IMR-90 (cell line): ENCODE measurements at regions not wholly inside any gene's neighbourhood (a gene's known extent, or its start where the extent isn't known, plus 50 kb on each side); places are given as distances from the start of the nearest gene placed in this dataset.

Source experiments
- ATAC-seq: fragments of 200-7000 bp; cut with Tn5 transposase; 2 replicates; pipeline ENCODE4 v1.9.1; 2020; ENCODE audit warnings: low read depth, mild to moderate bottlenecking, moderate library complexity
- BruUV-seq: library from RNA; stranded (reverse); fragments of 400-500 nt; replicated peaks from 2 replicates; lab custom pipeline; 2021; lab: Mats Ljungman, UMichigan
- CTCF ChIA-PET: fragments of 300-600 bp; formaldehyde crosslinking; extraction: SDS; loops from one replicate; lab custom pipeline; 2021; ENCODE audit warnings: antibody characterized with exemption; lab: Yijun Ruan, JAX
- POLR2A ChIA-PET: fragments of 300-600 bp; sonication (Branson Sonifier 250); formaldehyde crosslinking; loops from one replicate; lab custom pipeline; 2022; ENCODE audit warnings: antibody characterized with exemption; ENCODE audit not compliant: unreplicated experiment; lab: Charles Lee
- DNase-seq: peaks from one replicate; pipeline ENCODE4 v3.0.0; 2013
- H2AFZ ChIP-seq: replicated peaks from 2 replicates; pipeline ENCODE3; 2013; ENCODE audit warnings: low read length, mild to moderate bottlenecking; ENCODE audit not compliant: poor library complexity
- H2AK5ac ChIP-seq: 2 replicates; pipeline ENCODE4 v1.6.1; 2013; ENCODE audit warnings: low read depth, low read length, inconsistent platforms
- H2AK9ac ChIP-seq: replicated peaks from 2 replicates; pipeline ENCODE3; 2013; ENCODE audit warnings: mild to moderate bottlenecking, low read depth, low read length, moderate library complexity; ENCODE audit not compliant: poor library complexity
- H2BK120ac ChIP-seq: 2 replicates; pipeline ENCODE4 v1.6.1; 2013; ENCODE audit warnings: low read depth, low read length, inconsistent platforms
- H2BK15ac ChIP-seq: 3 replicates; pipeline ENCODE4 v1.6.1; 2013; ENCODE audit warnings: low read depth, low read length, inconsistent platforms
- H2BK20ac ChIP-seq: 2 replicates; pipeline ENCODE4 v1.6.1; 2013; ENCODE audit warnings: low read depth, mild to moderate bottlenecking, inconsistent platforms, low read length, moderate library complexity
- H2BK5ac ChIP-seq: 2 replicates; pipeline ENCODE4 v1.6.1; 2013; ENCODE audit warnings: mild to moderate bottlenecking, low read depth, low read length, inconsistent platforms; ENCODE audit not compliant: poor library complexity, severe bottlenecking
- H3K14ac ChIP-seq: replicated peaks from 2 replicates; pipeline ENCODE4 v1.6.1; 2013; ENCODE audit warnings: low read depth, low read length, inconsistent platforms
- H3K18ac ChIP-seq: 2 replicates; pipeline ENCODE4 v1.6.1; 2013; ENCODE audit warnings: low read depth, low read length, control low read depth
- H3K23ac ChIP-seq: 2 replicates; pipeline ENCODE4 v1.6.1; 2013; ENCODE audit warnings: low read depth, low read length, inconsistent platforms
- H3K27ac ChIP-seq: 2 replicates; pipeline ENCODE4 v1.5.1; 2013; ENCODE audit warnings: mild to moderate bottlenecking, control low read depth, low read length; ENCODE audit not compliant: insufficient read depth
- H3K27me3 ChIP-seq: 2 replicates; pipeline ENCODE4 v1.6.1; 2013; ENCODE audit warnings: low read length; ENCODE audit not compliant: control insufficient read depth, insufficient read depth
- H3K36me3 ChIP-seq: 2 replicates; pipeline ENCODE4 v1.6.1; 2013; ENCODE audit warnings: low read length, mixed read lengths; ENCODE audit not compliant: control insufficient read depth, insufficient read depth
- H3K4ac ChIP-seq: 2 replicates; pipeline ENCODE4 v1.6.1; 2013; ENCODE audit warnings: low read depth, low read length, inconsistent platforms
- H3K4me1 ChIP-seq: 2 replicates; pipeline ENCODE4 v1.6.1; 2013; ENCODE audit warnings: low read length, mixed read lengths; ENCODE audit not compliant: control insufficient read depth, insufficient read depth
- H3K4me2 ChIP-seq: 2 replicates; pipeline ENCODE4 v1.6.1; 2013; ENCODE audit warnings: low read depth, mild to moderate bottlenecking, control low read depth, low read length, moderate library complexity
- H3K4me3 ChIP-seq: 2 replicates; pipeline ENCODE4 v1.5.1; 2013; ENCODE audit warnings: low read depth, mild to moderate bottlenecking, control low read depth, low read length, moderate library complexity; ENCODE audit not compliant: insufficient read depth
- H3K56ac ChIP-seq: 2 replicates; pipeline ENCODE4 v1.6.1; 2013; ENCODE audit warnings: low read length, inconsistent platforms; ENCODE audit not compliant: insufficient read depth; ENCODE audit errors: extremely low read depth
- H3K79me1 ChIP-seq, 2 experiments: 2 replicates each; pipeline ENCODE4 v1.6.1; 2013; ENCODE audit warnings: low read length in 2 of 2, inconsistent platforms in 1 of 2, low read depth in 1 of 2
- H3K9ac ChIP-seq: 2 replicates; pipeline ENCODE4 v1.6.1; 2013; ENCODE audit warnings: low read depth, low read length, control low read depth
- H3K9me1 ChIP-seq: 2 replicates; pipeline ENCODE4 v1.6.1; 2013; ENCODE audit warnings: low read length, inconsistent platforms; ENCODE audit not compliant: insufficient read depth
- H3K9me3 ChIP-seq: 2 replicates; pipeline ENCODE4 v1.6.1; 2013; ENCODE audit warnings: low read length; ENCODE audit not compliant: control insufficient read depth, insufficient read depth
- H4K20me1 ChIP-seq: 2 replicates; pipeline ENCODE4 v1.6.1; 2013; ENCODE audit warnings: low read length, inconsistent platforms; ENCODE audit not compliant: insufficient read depth
- H4K5ac ChIP-seq: 2 replicates; pipeline ENCODE4 v1.6.1; 2013; ENCODE audit warnings: mild to moderate bottlenecking, low read depth, low read length, control low read depth
- H4K8ac ChIP-seq, 2 experiments: 2 replicates each; pipeline ENCODE4 v1.6.1; 2013; ENCODE audit warnings: low read depth in 2 of 2, low read length in 2 of 2, control low read depth in 1 of 2, inconsistent platforms in 1 of 2
- H4K91ac ChIP-seq: 2 replicates; pipeline ENCODE4 v1.6.1; 2013; ENCODE audit warnings: low read depth, low read length, inconsistent platforms; ENCODE audit not compliant: insufficient read depth
- MAFK ChIP-seq: IDR thresholded peaks from 2 replicates; pipeline ENCODE4 v1.6.1; 2012; ENCODE audit warnings: low read depth, low read length, improper control_type of control experiment
- MAZ ChIP-seq: IDR thresholded peaks from 2 replicates; pipeline ENCODE4 v1.6.1; 2012; ENCODE audit warnings: low read depth, mild to moderate bottlenecking, low read length, improper control_type of control experiment, moderate library complexity, borderline replicate concordance
- MXI1 ChIP-seq: IDR thresholded peaks from 2 replicates; pipeline ENCODE4 v1.6.1; 2012; ENCODE audit warnings: low read depth, mild to moderate bottlenecking, low read length, moderate library complexity, borderline replicate concordance
- RAD21 ChIP-seq: IDR thresholded peaks from 2 replicates; pipeline ENCODE4 v1.6.1; 2012; ENCODE audit warnings: low read length, improper control_type of control experiment
- RCOR1 ChIP-seq: IDR thresholded peaks from 2 replicates; pipeline ENCODE4 v1.6.1; 2012; ENCODE audit warnings: mild to moderate bottlenecking, low read length, improper control_type of control experiment; ENCODE audit not compliant: insufficient replicate concordance
- SMC3 ChIP-seq: fragments of 150-350 bp; IDR thresholded peaks from 2 replicates; pipeline ENCODE4 v1.6.1; 2016; ENCODE audit warnings: low read depth, mild to moderate bottlenecking, antibody characterized with exemption, low read length, moderate library complexity
- WGBS, 2 experiments: methylation state at CpG; one replicate each; pipeline versions ENCODE4 v1.1.5 to v1.1.7; 2013; ENCODE audit warnings: missing lambda C conversion rate in 2 of 2; ENCODE audit not compliant: insufficient read length in 1 of 2; ENCODE audit errors: extremely low coverage in 2 of 2; 5-methylcytosine and 5-hydroxymethylcytosine counted together
- dilution Hi-C: fragments of 300-500 bp; cut with HindIII; formaldehyde crosslinking; loops from one replicate; pipeline ENCODE4 v1.14.3; 2018; ENCODE audit warnings: low sequenced_read_pairs; ENCODE audit not compliant: unreplicated experiment
- in situ Hi-C: fragments of 300-500 bp; cut with MboI; formaldehyde crosslinking; loops from 3 replicates; pipeline ENCODE4 v1.14.3; 2019; ENCODE audit warnings: low sequenced_read_pairs, inconsistent platforms, mixed read lengths
- intact Hi-C: fragments of 100-400 bp; cut with micrococcal nuclease; formaldehyde crosslinking; loops from 2 replicates; pipeline ENCODE4 v1.10.0; 2022
- TF ChIP-seq, protein P1 (sequence below): fragments of 150-350 bp; IDR thresholded peaks from 2 replicates; pipeline ENCODE4 v1.6.1; 2016; ENCODE audit warnings: low read depth, mild to moderate bottlenecking, low read length, moderate library complexity, borderline replicate concordance
- TF ChIP-seq, protein P2 (sequence below): fragments of 150-350 bp; IDR thresholded peaks from 2 replicates; pipeline ENCODE4 v1.6.1; 2017; ENCODE audit warnings: mild to moderate bottlenecking, antibody characterized with exemption, low read length, low read depth

DNA sequence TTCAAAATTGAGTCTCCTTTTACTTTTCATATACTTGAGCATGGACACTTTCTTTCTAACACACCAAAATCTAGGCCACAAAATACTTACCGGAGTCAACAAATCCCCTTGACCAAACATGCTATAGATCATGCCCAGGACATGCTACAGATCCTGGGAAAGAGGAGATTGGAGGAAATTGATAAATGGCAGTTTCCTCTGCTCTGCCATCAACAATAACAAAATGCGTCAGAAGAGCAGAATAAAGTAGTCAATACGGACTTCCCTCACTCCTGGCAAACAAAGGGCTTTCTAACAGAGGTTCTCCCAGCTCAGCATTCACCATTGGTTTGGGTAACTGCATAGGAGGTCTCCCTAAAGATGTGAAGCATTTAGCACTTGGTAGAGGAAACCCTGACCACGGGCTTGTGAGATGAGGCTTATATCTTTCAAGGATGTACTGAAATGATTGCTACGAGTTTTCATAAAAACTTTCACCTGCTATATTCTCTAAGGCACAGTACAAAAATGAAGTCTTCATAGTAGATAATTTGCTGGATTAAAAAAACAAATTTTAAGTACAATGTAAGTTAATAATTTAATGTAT, 283.8 kb upstream of the RUNX1 start:
- Histone ChIP-seq H3K9me3 (no peaks in the 10 kb centered on the region; the same call in 1 of the 2 replicates), H4K20me1 (no peaks in the 10 kb centered on the region), H3K18ac (no peak overlapping the region), H3K79me1 (no peaks in the 10 kb centered on the region), H2BK5ac (no peak overlapping the region), H3K14ac (no peak overlapping the region), H2AFZ (no peak overlapping the region), H3K27ac (no peak overlapping the region), H3K36me3 (no peaks in the 10 kb centered on the region), H2BK120ac (no peak overlapping the region), H4K5ac (no peak overlapping the region), H4K91ac (no peak overlapping the region), H2BK15ac (no peak overlapping the region), H2AK9ac (no peak overlapping the region), H3K27me3 (no peaks in the 10 kb centered on the region), H3K9me1 (no peaks in the 10 kb centered on the region), H3K4me2 (no peak overlapping the region), H3K23ac (no peak overlapping the region), H3K4me3 (no peak overlapping the region), H4K8ac (no peak overlapping the region), H2AK5ac (no peak overlapping the region), H3K9ac (no peak overlapping the region), H2BK20ac (no peak overlapping the region), H3K4me1 (no peaks in the 10 kb centered on the region), H3K56ac (no peak overlapping the region), H3K4ac (no peak overlapping the region)
- intact Hi-C loops (no loop called here), dilution Hi-C loops (no loop called here), in situ Hi-C loops (no loop called here)
- ChIA-PET CTCF (interaction anchor here (0.6 kb wide), 1 partner anchor 60 kb away, joined by 9 read pairs; no protein-coding TSS in a partner anchor), POLR2A (no interaction called here)
- TF ChIP-seq SMC3 (no peak), MAZ (no peak), MAFK (no peak), RCOR1 (no peak), MXI1 (no peak), RAD21 (no peak)
- TF ChIP-seq, protein P1, sequence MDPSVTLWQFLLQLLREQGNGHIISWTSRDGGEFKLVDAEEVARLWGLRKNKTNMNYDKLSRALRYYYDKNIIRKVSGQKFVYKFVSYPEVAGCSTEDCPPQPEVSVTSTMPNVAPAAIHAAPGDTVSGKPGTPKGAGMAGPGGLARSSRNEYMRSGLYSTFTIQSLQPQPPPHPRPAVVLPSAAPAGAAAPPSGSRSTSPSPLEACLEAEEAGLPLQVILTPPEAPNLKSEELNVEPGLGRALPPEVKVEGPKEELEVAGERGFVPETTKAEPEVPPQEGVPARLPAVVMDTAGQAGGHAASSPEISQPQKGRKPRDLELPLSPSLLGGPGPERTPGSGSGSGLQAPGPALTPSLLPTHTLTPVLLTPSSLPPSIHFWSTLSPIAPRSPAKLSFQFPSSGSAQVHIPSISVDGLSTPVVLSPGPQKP: no peak
- TF ChIP-seq, protein P2, sequence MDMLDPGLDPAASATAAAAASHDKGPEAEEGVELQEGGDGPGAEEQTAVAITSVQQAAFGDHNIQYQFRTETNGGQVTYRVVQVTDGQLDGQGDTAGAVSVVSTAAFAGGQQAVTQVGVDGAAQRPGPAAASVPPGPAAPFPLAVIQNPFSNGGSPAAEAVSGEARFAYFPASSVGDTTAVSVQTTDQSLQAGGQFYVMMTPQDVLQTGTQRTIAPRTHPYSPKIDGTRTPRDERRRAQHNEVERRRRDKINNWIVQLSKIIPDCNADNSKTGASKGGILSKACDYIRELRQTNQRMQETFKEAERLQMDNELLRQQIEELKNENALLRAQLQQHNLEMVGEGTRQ: no peak
- WGBS, 2 experiments: no CpG with 5 or more reads among the region's 5 CpGs
- ATAC-seq: no peak
- BruUV-seq: no TSS peak
- no peak for DNase-seq
